ENCODE measurements at regions not wholly inside any gene's neighbourhood (a gene's known extent, or its start where the extent isn't known, plus 50 kb on each side); places are given as distances from the start of the nearest gene placed in this dataset.

DNA sequence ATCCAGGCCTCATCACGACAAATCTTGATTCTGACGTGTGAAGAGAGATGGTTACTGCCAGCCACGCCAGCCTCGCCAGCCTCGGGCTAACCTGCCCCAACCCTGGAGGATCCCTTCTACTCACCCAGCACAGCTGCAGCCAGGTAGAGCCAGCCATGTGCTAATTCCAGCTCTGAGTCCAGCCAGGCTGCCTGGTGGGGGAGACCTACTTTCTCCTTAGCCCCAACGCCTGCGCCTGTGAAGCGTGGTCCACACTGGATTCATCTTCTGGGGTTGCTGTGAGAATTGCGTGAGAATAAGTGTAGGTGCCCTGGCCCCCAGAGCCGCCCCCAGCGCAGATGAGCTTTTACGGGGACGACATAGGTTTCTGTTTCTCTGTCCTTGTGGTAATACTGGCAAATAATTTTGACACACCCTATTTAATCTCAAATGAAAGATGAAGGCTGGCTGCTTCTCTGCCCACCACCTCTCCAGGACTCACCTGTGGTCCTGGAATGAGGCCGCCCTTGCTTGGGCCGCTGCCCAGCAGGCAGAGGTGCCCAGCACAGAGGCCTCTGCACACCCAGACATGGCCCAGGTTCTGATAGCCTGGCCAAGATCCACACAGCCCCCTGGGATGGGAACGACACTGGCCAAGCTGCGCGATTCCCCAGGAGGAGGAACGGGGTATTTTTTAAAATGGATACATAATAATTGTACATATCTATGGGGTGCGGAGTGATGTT, 528.4 kb downstream of the TBC1D22A start:
- DNase-seq (ENCODE audit: low read depth) = no peak

GRCh38 chr22:47289336-47289985, 527.0 kb downstream of the TBC1D22A start:
- no peak for DNase-seq (ENCODE audit: low read depth)

GRCh38 chr22:47288680-47289079, 526.2 kb downstream of the TBC1D22A start:
- DNase-seq (ENCODE audit: low read depth) = no peak

GRCh38 chr22:47287516-47287915, 525.1 kb downstream of the TBC1D22A start:
- no peak for DNase-seq (ENCODE audit: low read depth)

GRCh38 chr22:47286590-47286989, 524.1 kb downstream of the TBC1D22A start:
- DNase-seq (ENCODE audit: low read depth) = no peak

DNA sequence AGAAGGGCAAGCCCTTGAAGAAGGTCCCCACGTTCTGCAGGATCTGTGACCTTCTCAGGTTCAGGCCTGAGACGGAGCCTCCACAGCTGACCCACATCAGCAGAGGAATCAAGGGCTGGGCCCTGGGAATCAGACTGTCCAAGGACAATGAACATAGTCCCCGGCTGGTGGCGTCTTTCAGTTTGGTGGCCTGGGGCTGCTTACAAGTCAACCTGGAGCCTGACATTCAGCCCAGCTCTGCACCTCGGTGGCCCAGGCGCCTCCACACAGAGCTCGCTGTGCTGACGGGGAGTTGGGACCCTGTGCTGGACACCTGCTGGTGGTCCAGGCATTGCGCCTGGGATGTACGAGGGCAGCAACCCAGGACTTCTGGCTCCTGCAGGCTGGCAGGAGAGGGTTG, 523.5 kb downstream of the TBC1D22A start:
- DNase-seq (ENCODE audit: low read depth) = no peak

GRCh38 chr22:47284822-47285221, 522.4 kb downstream of the TBC1D22A start:
- no peak for DNase-seq (ENCODE audit: low read depth)

DNA sequence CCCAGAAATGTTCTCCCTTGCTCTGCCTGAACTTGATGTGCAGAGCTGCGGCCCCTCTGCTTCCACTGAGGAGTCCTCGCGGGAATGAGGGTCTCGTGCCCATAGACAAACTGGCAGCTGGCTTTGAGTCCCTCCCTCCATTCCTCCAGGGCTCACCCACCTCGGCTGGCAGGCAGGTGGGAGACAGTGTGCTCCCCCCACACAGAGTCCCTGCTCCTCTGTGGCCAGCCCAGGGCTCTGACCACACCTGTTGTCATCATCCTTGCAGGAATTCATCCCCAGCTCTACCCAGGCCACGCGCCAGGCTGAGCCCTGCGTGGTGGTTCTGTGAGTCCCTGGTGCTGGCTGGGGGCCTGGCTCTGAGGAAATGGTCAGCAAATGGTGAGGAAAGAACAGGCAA, 521.9 kb downstream of the TBC1D22A start:
- DNase-seq (ENCODE audit: low read depth) = no peak

DNA sequence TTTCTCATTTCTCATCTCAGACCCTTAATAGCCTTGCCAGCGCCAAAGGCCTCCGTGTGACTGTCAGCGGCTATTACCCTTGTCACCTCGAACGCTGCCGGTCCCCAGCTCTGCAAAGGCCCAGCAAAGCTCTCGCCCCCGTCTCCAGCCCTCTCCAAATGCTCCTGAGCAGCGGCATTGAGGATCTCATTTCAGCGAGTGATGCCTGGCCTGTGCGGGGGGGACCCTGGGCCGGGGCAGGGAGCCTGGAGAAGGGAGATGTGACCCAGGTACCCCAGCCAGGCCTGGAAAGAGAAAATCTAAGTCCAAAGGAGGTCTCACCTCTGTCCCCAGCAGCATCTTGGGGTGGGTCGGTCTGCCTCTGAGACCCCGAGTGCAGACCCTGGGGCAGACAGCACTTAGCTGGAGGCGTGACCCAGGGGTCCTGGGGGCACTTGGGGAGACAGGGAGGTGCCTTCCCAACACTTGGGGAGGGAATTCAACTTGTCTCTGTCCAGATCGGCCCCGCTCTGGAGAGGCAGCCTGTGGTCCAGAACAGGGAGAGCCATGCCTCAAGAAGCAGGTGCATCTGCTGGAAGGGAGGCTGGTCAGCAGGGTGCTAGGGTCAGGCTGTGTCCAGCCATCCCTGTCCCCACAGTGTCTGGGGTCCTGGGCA, 521.3 kb downstream of the TBC1D22A start:
- no peak for DNase-seq (ENCODE audit: low read depth)

DNA sequence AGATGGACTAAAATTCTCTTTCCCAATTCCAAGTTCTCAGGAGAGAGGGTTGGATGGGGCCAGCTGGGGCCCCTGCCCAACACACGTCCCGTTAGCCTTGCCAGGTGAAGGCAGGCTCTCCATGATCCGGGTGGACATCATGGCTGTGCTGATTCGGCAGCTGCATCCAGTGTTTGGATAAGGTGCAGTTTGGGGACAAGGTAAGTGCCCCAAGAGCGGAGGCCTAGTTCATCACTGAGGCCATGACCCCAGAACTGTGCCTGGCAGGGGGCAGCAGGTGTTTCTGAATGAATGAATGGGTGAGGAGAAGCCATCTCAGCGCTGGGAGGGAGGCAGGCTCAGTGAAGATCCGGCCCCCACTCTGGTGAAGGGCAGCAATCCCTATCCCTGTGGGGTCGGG, 520.4 kb downstream of the TBC1D22A start:
- DNase-seq (ENCODE audit: low read depth) = no peak

DNA sequence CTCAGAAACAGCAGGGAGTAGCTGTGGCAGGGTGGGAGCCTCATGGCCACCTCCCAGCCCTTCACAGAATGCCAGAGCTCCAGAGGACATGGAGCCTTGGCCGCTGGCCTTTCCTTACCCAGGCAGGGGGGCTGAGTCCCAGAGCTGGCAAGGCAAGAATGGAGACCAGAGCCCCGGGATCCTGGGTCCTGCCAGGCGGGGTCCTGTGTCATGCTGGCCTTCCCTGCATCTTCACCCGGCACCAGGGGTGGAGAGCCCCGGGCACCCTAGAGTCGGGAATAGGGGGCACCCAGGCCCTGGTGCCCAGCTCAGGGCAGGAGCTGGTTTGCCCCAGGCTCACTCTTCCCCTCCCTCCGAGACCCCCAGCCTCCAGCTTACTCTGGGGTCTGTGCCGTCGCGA, 519.9 kb downstream of the TBC1D22A start:
- DNase-seq (ENCODE audit: low read depth) = no peak

- DNase-seq (ENCODE audit: low read depth) = peak; percentile 24
Measured at GRCh38 chr22:47281126-47282106, 519.0 kb downstream of the TBC1D22A start.

DNA sequence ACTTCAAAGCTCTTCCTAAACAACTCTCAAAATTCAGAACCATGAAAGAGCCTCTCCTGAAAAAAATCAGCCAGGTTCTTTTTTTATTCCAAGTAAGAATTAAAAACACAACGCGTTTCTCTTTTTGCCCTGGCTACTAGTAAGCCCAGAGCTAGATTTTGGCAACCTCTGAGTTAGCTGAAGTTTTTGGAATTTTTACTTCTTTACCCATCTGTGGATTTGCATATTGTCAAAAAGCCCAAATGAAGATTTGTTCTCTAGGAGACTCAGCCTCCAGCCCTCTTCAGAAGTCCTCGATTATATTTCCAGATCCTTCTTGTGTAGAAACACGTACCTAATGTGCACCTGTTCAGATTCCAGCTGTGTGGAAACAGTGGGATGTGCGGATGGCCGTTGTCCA, 517.9 kb downstream of the TBC1D22A start:
- no peak for DNase-seq (ENCODE audit: low read depth)

DNA sequence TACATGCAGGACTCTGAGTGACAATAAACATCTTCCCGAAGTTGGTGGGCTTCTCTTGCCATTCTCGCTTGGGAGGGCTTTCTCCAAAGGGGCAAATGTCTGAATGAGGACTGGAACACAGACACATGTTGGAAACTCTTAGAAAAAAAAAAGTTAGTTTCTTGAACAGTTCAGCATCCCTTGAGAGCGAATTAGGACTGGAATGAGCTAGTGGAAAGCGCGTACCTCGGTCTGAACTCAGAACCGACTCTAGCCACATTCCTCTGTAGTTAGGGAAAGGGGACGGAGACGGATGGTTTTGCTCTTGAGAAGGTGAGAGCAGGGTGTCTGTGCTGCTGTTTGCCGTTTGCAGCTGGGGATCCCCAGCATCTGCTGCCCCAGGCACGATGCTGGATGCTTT, 517.3 kb downstream of the TBC1D22A start:
- DNase-seq (ENCODE audit: low read depth) = no peak

- DNase-seq (ENCODE audit: low read depth) = no peak
Measured at GRCh38 chr22:47279337-47279736, 516.9 kb downstream of the TBC1D22A start.

GRCh38 chr22:47278655-47279054, 516.2 kb downstream of the TBC1D22A start:
- DNase-seq (ENCODE audit: low read depth) = no peak

GRCh38 chr22:47277531-47277930, 515.1 kb downstream of the TBC1D22A start:
- DNase-seq (ENCODE audit: low read depth) = no peak

GRCh38 chr22:47276991-47277390, 514.5 kb downstream of the TBC1D22A start:
- no peak for DNase-seq (ENCODE audit: low read depth)

- DNase-seq (ENCODE audit: low read depth) = no peak
Measured at GRCh38 chr22:47276450-47276820, 514.0 kb downstream of the TBC1D22A start.

DNA sequence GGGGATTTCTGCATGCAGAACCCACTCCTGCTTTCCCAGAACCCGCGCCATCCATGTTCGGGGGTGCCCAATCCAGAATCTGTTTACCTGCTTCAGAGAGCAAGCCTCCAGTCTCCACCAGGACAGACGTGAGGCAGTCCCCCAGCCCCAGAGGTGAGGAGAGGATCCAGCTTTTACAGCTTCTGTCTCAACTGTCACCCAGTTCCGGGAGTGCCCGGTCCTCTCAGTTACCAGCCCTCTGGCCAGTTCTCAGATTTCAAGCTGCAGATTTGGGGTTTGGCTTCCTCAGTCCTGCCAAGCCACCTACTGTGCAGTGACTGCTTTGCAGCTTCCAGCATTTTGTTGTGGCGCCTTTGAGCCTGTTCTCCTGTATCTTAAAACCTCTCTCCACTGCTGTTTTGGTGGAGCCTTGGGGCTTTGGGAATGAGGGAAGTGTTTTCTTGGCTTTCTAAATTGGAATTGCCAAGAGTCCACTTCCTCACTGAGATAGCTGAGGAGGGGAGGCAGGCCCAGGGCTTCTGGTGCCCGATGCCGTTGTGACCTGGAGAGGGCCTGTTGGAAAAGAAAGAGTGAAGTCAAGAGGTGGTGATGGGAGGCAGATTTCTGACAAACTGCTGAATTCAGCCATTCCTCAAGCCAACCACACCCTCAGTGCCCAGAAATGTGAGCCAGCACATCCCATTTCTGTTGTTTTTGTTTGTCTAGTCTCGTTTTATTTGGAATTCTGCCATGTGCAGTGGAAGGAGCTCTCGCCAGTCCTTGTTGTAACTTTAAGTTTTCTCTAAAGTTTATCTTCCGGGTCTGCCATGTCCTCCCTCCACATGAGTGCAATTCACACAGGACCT, 513.4 kb downstream of the TBC1D22A start:
- DNase-seq (ENCODE audit: low read depth) = peak; percentile 43

DNA sequence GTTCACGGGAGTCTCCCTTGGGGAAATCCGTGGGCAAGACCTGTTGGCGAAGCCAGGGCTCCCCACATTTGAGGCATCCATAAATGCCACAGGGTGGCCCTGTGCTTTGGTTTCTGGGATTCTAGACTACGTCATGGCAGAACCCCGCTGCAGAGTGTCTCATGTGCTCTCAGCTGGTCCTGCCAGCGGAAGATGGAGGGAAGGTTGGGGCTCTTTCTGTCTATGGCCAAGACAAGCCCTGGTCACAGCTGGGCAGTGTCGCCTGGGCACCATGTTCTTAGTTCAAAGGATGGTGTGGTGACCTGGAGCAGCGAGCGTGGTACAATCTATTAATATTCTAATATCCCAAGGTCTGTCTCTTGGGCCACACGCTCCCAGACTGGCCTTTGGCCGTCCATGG, 511.7 kb downstream of the TBC1D22A start:
- DNase-seq (ENCODE audit: low read depth) = no peak
